ENCODE measurements at regions not wholly inside any gene's neighbourhood (a gene's known extent, or its start where the extent isn't known, plus 50 kb on each side); places are given as distances from the start of the nearest gene placed in this dataset.

- DNase-seq (ENCODE audit: low read depth in 3 of 3, low spot score in 2 of 3) = no peak
Measured at GRCh38 chr12:59839514-59839913, 243.7 kb downstream of the SLC16A7 start.

- no peak for DNase-seq (ENCODE audit: low read depth in 3 of 3, low spot score in 2 of 3)
Measured at GRCh38 chr12:59843260-59843843, 247.5 kb downstream of the SLC16A7 start.

GRCh38 chr12:59844750-59845149 lies 248.9 kb downstream of the SLC16A7 start:
- DNase-seq (ENCODE audit: low read depth in 3 of 3, low spot score in 2 of 3) = no peak

GRCh38 chr12:59845293-59845692 lies 249.5 kb downstream of the SLC16A7 start:
- DNase-seq (ENCODE audit: low read depth in 3 of 3, low spot score in 2 of 3) = no peak

GRCh38 chr12:59847127-59847526 lies 251.3 kb downstream of the SLC16A7 start:
- DNase-seq (ENCODE audit: low read depth in 3 of 3, low spot score in 2 of 3) = no peak

- no peak for DNase-seq (ENCODE audit: low read depth in 3 of 3, low spot score in 2 of 3)
Measured at GRCh38 chr12:59850268-59850667, 254.4 kb downstream of the SLC16A7 start.

- no peak for DNase-seq (ENCODE audit: low read depth in 3 of 3, low spot score in 2 of 3)
Measured at GRCh38 chr12:59858508-59859170, 262.8 kb downstream of the SLC16A7 start.

GRCh38 chr12:59859171-59859510 lies 263.3 kb downstream of the SLC16A7 start:
- no peak for DNase-seq (ENCODE audit: low read depth in 3 of 3, low spot score in 2 of 3)

GRCh38 chr12:59861635-59862034 lies 265.8 kb downstream of the SLC16A7 start:
- DNase-seq (ENCODE audit: low read depth in 3 of 3, low spot score in 2 of 3) = no peak

GRCh38 chr12:59867055-59867454 lies 271.2 kb downstream of the SLC16A7 start:
- DNase-seq (ENCODE audit: low read depth in 3 of 3, low spot score in 2 of 3) = no peak

GRCh38 chr12:59867689-59868088 lies 271.9 kb downstream of the SLC16A7 start:
- no peak for DNase-seq (ENCODE audit: low read depth in 3 of 3, low spot score in 2 of 3)

GRCh38 chr12:59871779-59872178 lies 275.9 kb downstream of the SLC16A7 start:
- no peak for DNase-seq (ENCODE audit: low read depth in 3 of 3, low spot score in 2 of 3)

- no peak for DNase-seq (ENCODE audit: low read depth in 3 of 3, low spot score in 2 of 3)
Measured at GRCh38 chr12:59873136-59873535, 277.3 kb downstream of the SLC16A7 start.

GRCh38 chr12:59874781-59875180 lies 279.0 kb downstream of the SLC16A7 start:
- DNase-seq (ENCODE audit: low read depth in 3 of 3, low spot score in 2 of 3) = no peak

- no peak for DNase-seq (ENCODE audit: low read depth in 3 of 3, low spot score in 2 of 3)
Measured at GRCh38 chr12:59886131-59886733, 290.4 kb downstream of the SLC16A7 start.

- no peak for DNase-seq (ENCODE audit: low read depth in 3 of 3, low spot score in 2 of 3)
Measured at GRCh38 chr12:59887178-59887577, 291.3 kb downstream of the SLC16A7 start.

GRCh38 chr12:59890896-59891579 lies 295.2 kb downstream of the SLC16A7 start:
- no peak for DNase-seq (ENCODE audit: low read depth in 3 of 3, low spot score in 2 of 3)

- no peak for DNase-seq (ENCODE audit: low read depth in 3 of 3, low spot score in 2 of 3)
Measured at GRCh38 chr12:59895166-59895775, 299.4 kb downstream of the SLC16A7 start.

- DNase-seq (ENCODE audit: low read depth in 3 of 3, low spot score in 2 of 3) = no peak
Measured at GRCh38 chr12:59904874-59905521, 309.2 kb downstream of the SLC16A7 start.

GRCh38 chr12:59911516-59911915 lies 315.7 kb downstream of the SLC16A7 start:
- no peak for DNase-seq (ENCODE audit: low read depth in 3 of 3, low spot score in 2 of 3)

- DNase-seq (ENCODE audit: low read depth in 3 of 3, low spot score in 2 of 3) = no peak
Measured at GRCh38 chr12:59916988-59917387, 321.2 kb downstream of the SLC16A7 start.

Measured in right renal cortex interstitium (tissue), 3 donors.